ENCODE measurements at regions not wholly inside any gene's neighbourhood (a gene's known extent, or its start where the extent isn't known, plus 50 kb on each side); places are given as distances from the start of the nearest gene placed in this dataset.

GRCh38 chr7:33712020-33712414 lies 193.3 kb upstream of the BMPER start:
- no peak for TF ChIP-seq CTCF (IDR thresholded peaks at IDR 0.05)
- TF ChIP-seq POLR2A (IDR thresholded peaks at IDR 0.05): no peak
- TF ChIP-seq EP300 (IDR thresholded peaks at IDR 0.05): no peak

Data from upper lobe of left lung (tissue), 4 donors.